Amniotic epithelial cell (primary cell): ENCODE measurements at regions not wholly inside any gene's neighbourhood (a gene's known extent, or its start where the extent isn't known, plus 50 kb on each side); places are given as distances from the start of the nearest gene placed in this dataset.

Experiments used
- DNase-seq: peaks from one replicate; pipeline ENCODE4 v3.0.0-alpha.2; 2010; ENCODE audit warnings: low read depth

GRCh38 chr1:222370081-222370912 lies 177.6 kb downstream of the HHIPL2 start:
- peak; percentile 98 for DNase-seq

GRCh38 chr1:222369148-222369547 lies 178.8 kb downstream of the HHIPL2 start:
- DNase-seq = no peak

- DNase-seq = no peak
Measured at GRCh38 chr1:222358100-222358499, 189.8 kb downstream of the HHIPL2 start.

GRCh38 chr1:222357252-222357651 lies 190.7 kb downstream of the HHIPL2 start:
- DNase-seq = no peak

- DNase-seq = no peak
Measured at GRCh38 chr1:222347627-222348026, 200.3 kb downstream of the HHIPL2 start.

GRCh38 chr1:222346955-222347354 lies 200.9 kb downstream of the HHIPL2 start:
- DNase-seq = no peak

- no peak for DNase-seq
Measured at GRCh38 chr1:222339376-222339947, 208.4 kb downstream of the HHIPL2 start.

GRCh38 chr1:222335586-222335985 lies 212.3 kb downstream of the HHIPL2 start:
- no peak for DNase-seq

- peak; percentile 80 for DNase-seq
Measured at GRCh38 chr1:222334026-222334680, 213.8 kb downstream of the HHIPL2 start.

GRCh38 chr1:222331765-222332164 lies 216.1 kb downstream of the HHIPL2 start:
- peak; percentile 80 for DNase-seq

GRCh38 chr1:222331340-222331739 lies 216.6 kb downstream of the HHIPL2 start:
- DNase-seq = peak; percentile 96

- no peak for DNase-seq
Measured at GRCh38 chr1:222329493-222330045, 218.3 kb downstream of the HHIPL2 start.

GRCh38 chr1:222326710-222327036 lies 221.2 kb downstream of the HHIPL2 start:
- no peak for DNase-seq

GRCh38 chr1:222326006-222326709 lies 221.7 kb downstream of the HHIPL2 start:
- DNase-seq = no peak

- DNase-seq = no peak
Measured at GRCh38 chr1:222325506-222325905, 222.4 kb downstream of the HHIPL2 start.

- no peak for DNase-seq
Measured at GRCh38 chr1:222314839-222315238, 233.1 kb downstream of the HHIPL2 start.

- no peak for DNase-seq
Measured at GRCh38 chr1:222310836-222311235, 237.1 kb downstream of the HHIPL2 start.

GRCh38 chr1:222307621-222308020 lies 240.3 kb downstream of the HHIPL2 start:
- DNase-seq = no peak

GRCh38 chr1:222306512-222306911 lies 241.4 kb downstream of the HHIPL2 start:
- DNase-seq = no peak

GRCh38 chr1:222306011-222306410 lies 241.9 kb downstream of the HHIPL2 start:
- no peak for DNase-seq

- DNase-seq = peak; percentile 9
Measured at GRCh38 chr1:222301652-222302051, 246.3 kb downstream of the HHIPL2 start.

- no peak for DNase-seq
Measured at GRCh38 chr1:222299524-222299923, 248.4 kb downstream of the HHIPL2 start.
